Bronchial epithelial cell (primary cell): ENCODE measurements at regions not wholly inside any gene's neighbourhood (a gene's known extent, or its start where the extent isn't known, plus 50 kb on each side); places are given as distances from the start of the nearest gene placed in this dataset.

Experiments used
- DNase-seq: peaks from one replicate; pipeline ENCODE4 v3.0.0-alpha.2; 2010; ENCODE audit warnings: low read depth
- FAIRE-seq: peaks from 2 replicates; lab custom pipeline; 2011; peaks lifted over from hg19 to GRCh38; lab: Jason Lieb, UNC
- H3K27me3 ChIP-seq: 2 replicates; pipeline ENCODE4 v1.5.1; 2011; ENCODE audit warnings: low read length; ENCODE audit not compliant: control insufficient read depth, insufficient read depth
- H3K36me3 ChIP-seq: 2 replicates; pipeline ENCODE4 v1.5.1; 2011; ENCODE audit warnings: low read length; ENCODE audit not compliant: control insufficient read depth, insufficient read depth
- H3K4me3 ChIP-seq: 2 replicates; pipeline ENCODE4 v1.5.1; 2011; ENCODE audit warnings: mild to moderate bottlenecking, low read depth, low read length, control low read depth
- TF ChIP-seq, protein P1 (sequence below): IDR thresholded peaks from 2 replicates; pipeline ENCODE4 v1.5.1; 2011; ENCODE audit warnings: mild to moderate bottlenecking, moderate library complexity, low read length, control low read depth, inconsistent platforms; ENCODE audit not compliant: insufficient read depth, severe bottlenecking

DNA sequence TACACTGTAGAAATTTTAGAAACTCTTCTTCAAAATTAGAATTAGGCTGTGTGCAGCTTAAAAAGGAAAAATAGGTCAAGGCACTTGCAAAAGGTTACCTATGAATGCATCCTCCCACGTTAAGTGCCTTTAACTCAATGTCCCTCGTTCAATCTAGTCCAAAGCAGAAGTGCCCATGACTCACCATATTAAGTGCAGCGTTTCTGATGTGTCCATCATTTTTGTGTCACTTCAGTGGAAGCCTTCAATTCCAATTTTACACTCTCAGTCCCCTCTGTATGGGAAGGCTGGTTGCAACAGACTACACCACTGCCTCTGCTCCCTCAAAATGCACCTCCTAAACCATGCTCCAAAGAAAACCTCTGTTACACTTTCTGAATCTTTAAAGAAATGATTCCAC lies 53.4 kb downstream of the FOXB1 start:
- Histone ChIP-seq H3K36me3 (no peaks in the 10 kb centered on the region), H3K27me3 (no peaks in the 10 kb centered on the region), H3K4me3 (no peak overlapping the region)
- TF ChIP-seq, protein P1, sequence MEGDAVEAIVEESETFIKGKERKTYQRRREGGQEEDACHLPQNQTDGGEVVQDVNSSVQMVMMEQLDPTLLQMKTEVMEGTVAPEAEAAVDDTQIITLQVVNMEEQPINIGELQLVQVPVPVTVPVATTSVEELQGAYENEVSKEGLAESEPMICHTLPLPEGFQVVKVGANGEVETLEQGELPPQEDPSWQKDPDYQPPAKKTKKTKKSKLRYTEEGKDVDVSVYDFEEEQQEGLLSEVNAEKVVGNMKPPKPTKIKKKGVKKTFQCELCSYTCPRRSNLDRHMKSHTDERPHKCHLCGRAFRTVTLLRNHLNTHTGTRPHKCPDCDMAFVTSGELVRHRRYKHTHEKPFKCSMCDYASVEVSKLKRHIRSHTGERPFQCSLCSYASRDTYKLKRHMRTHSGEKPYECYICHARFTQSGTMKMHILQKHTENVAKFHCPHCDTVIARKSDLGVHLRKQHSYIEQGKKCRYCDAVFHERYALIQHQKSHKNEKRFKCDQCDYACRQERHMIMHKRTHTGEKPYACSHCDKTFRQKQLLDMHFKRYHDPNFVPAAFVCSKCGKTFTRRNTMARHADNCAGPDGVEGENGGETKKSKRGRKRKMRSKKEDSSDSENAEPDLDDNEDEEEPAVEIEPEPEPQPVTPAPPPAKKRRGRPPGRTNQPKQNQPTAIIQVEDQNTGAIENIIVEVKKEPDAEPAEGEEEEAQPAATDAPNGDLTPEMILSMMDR, result no peak
- FAIRE-seq, result no peak
- DNase-seq, result no peak

- no peaks in the 10 kb centered on the region for H3K27me3 ChIP-seq
- FAIRE-seq (no peak), DNase-seq (peak; percentile 69)
- TF ChIP-seq, protein P1, result no peak
- H3K4me3 ChIP-seq, result no peak overlapping the region
- no peaks in the 10 kb centered on the region for H3K36me3 ChIP-seq
Observed at GRCh38 chr15:60059186-60059585, 55.1 kb downstream of the FOXB1 start.

- DNase-seq (no peak), FAIRE-seq (no peak)
- Histone ChIP-seq H3K27me3 (no peaks in the 10 kb centered on the region), H3K36me3 (no peaks in the 10 kb centered on the region), H3K4me3 (no peak overlapping the region)
- TF ChIP-seq, protein P1, result no peak
Observed at GRCh38 chr15:60061758-60062157, 57.6 kb downstream of the FOXB1 start.

GRCh38 chr15:60062826-60063225 lies 58.7 kb downstream of the FOXB1 start:
- no peak overlapping the region for H3K4me3 ChIP-seq

DNA sequence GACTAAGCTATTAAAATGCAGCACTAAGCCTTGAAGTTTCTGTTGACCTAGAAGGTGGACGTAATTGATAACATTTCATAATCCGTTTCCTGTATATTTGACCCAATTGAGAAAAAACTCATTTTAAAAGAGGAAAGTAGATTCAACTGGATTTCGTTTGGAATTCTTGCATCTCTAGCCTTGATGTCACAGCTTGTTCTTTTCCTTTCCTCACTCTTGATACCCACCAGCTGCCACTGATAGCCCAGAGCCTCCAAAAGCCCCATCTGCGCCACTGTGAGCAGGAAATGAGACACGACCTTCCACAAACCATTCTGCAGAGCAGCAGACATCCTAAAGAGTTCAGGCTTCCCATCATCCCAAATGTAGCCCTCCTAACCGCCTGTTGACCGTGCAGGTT lies 61.8 kb downstream of the FOXB1 start:
- DNase-seq (no peak), FAIRE-seq (no peak)

More at GRCh38 chr15:60062826-60063225, 58.7 kb downstream of the FOXB1 start:
- TF ChIP-seq, protein P1, result no peak
- DNase-seq (peak; percentile 83), FAIRE-seq (peak; percentile 47)
- Histone ChIP-seq H3K27me3 (no peaks in the 10 kb centered on the region), H3K36me3 (no peaks in the 10 kb centered on the region)

More for the DNA sequence above, 61.8 kb downstream of the FOXB1 start:
- no peak overlapping the region for H3K4me3 ChIP-seq
- H3K27me3 ChIP-seq, result no peaks in the 10 kb centered on the region
- TF ChIP-seq, protein P1, result no peak
- no peaks in the 10 kb centered on the region for H3K36me3 ChIP-seq
